IPS-20b (cell line): ENCODE measurements at regions not wholly inside any gene's neighbourhood (a gene's known extent, or its start where the extent isn't known, plus 50 kb on each side); places are given as distances from the start of the nearest gene placed in this dataset.
"Not testable (repeated sequence)": the region's sequence is repeated elsewhere in the genome, so short reads cannot be mapped to it uniquely, and the experiment has no call there.

Experiments used
- H3K27ac ChIP-seq: one replicate; pipeline ENCODE4 v1.5.1; 2013; ENCODE audit warnings: low read length
- H3K27me3 ChIP-seq: 2 replicates; pipeline ENCODE4 v1.6.1; 2013; ENCODE audit warnings: mild to moderate bottlenecking, low read length, inconsistent platforms; ENCODE audit not compliant: insufficient read depth
- H3K36me3 ChIP-seq: 2 replicates; pipeline ENCODE4 v1.6.1; 2013; ENCODE audit warnings: low read depth, mild to moderate bottlenecking, inconsistent platforms, low read length, moderate library complexity; ENCODE audit not compliant: insufficient read depth
- H3K4me1 ChIP-seq: 2 replicates; pipeline ENCODE4 v1.6.1; 2013; ENCODE audit warnings: mild to moderate bottlenecking, control low read depth, inconsistent platforms, low read length, moderate library complexity; ENCODE audit not compliant: insufficient read depth
- H3K4me3 ChIP-seq: 2 replicates; pipeline ENCODE4 v1.5.1; 2013; ENCODE audit warnings: mild to moderate bottlenecking, low read length, inconsistent platforms
- H3K9ac ChIP-seq: 2 replicates; pipeline ENCODE4 v1.6.1; 2013; ENCODE audit warnings: low read depth, mild to moderate bottlenecking, inconsistent platforms, low read length, moderate library complexity
- H3K9me3 ChIP-seq: 2 replicates; pipeline ENCODE4 v1.6.1; 2013; ENCODE audit warnings: mild to moderate bottlenecking, low read depth, low read length, inconsistent platforms; ENCODE audit not compliant: insufficient read depth

DNA sequence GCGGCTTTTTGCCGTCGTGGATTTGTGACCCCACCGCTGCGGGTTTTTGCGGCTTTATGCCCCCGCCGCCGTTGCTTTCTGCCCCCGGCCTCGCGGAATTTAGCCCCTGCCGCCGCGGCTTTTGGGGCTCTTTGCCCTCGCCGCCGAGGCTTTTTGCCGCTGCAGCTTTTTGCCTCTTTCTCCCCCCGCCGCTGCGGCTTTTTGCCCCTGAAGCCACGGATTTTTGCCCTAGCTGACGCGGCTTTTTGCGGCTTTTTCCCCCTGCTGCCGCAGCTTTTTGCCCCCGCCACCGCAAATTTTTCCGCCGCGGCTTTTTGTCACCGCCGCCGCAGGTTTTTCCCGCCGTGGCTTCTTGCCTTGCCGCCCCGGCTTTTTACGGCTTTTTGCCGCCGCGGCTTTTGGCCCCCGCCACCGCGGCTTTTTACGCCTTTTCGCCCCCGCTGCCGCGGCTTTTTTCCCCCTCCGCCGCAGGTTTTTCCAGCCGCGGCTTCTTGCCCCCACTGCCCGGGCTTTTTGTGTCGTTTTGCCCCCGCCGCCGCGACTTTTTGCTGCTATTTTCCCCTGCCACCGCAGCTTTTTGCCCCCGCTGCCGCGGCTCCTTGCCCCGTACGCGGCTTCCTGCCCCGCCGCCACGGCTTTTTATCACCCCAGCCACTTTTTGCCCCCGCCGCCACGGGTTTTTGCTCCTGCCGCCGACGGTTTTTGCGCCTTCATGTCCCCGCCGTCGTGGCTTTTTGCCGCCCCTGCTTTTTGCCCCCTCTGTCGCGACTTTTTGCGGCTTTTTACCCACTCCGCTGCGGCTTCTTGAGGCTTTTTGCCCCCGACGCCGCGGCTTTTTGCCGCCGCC, 3933.6 kb downstream of the SRGAP2C start:
- Histone ChIP-seq H3K27ac (no peak overlapping the region), H3K9me3 (peaks cover 36% of the 10 kb centered on the region), H3K9ac (no peak overlapping the region), H3K4me1 (no peaks in the 10 kb centered on the region), H3K4me3 (no peak overlapping the region), H3K27me3 (no peaks in the 10 kb centered on the region), H3K36me3 (no peaks in the 10 kb centered on the region)

DNA sequence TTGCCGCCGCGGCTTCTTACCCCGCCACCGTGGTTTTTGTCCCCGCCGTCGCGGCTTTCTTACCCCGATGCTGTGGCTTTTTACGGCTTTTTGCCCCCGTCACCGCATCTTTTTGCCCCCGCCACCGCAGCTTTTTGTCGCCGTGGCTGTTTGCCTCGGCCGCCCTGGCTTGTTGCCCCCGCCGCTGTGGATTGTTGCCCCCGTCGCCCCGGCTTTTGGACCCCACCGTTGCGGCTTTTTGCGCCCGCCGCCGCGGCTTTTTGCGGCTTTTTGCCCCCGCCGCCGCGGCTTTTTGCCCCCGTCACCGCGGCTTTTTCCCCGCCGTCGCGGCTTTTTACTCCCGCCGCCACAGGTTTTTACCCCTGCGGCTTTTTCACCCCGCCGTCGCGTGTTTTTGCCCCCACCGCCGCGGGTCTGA, 3934.3 kb downstream of the SRGAP2C start:
- H3K9me3 ChIP-seq: peaks cover 43% of the 10 kb centered on the region
- H3K4me3 ChIP-seq: no peak overlapping the region
- H3K27ac ChIP-seq: no peak overlapping the region
- no peaks in the 10 kb centered on the region for H3K27me3 ChIP-seq
- no peak overlapping the region for H3K9ac ChIP-seq
- no peaks in the 10 kb centered on the region for H3K4me1 ChIP-seq
- H3K36me3 ChIP-seq: no peaks in the 10 kb centered on the region

DNA sequence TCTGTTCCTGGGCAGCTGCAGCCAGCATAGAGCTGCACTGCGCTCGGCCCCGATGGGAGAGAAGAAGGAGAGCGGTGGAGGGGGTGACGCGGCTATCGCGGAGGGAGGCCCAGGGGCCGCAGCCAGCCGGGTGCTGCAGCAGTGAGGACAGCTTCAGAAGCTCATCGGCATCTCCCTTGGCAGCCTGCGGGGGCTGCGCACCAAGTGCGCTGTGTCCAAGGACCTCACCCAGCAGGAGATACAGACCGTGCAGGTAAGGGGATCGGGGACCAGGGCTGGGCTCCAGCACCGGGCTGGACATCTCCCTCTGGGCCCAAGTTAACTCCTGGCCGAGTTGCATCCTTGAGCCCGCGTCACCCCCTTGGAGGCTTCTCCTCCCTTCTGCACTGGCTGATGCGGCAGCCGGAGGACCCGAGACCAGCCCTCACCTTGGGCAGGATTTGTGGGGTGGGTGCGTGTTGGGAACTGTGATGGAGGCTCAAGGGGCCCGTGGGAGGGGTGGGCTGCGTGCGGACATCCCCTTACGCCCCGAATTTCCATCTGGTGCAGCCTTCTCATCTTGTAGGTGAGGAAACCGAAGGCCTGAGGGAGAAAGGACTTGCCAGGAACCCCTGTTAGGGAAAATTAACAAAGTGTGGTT, 3934.9 kb downstream of the SRGAP2C start:
- not testable (repeated sequence) for H3K9ac ChIP-seq, H3K4me3 ChIP-seq, H3K27ac ChIP-seq, H3K36me3 ChIP-seq, H3K4me1 ChIP-seq, H3K27me3 ChIP-seq
- peaks cover 48% of the 10 kb centered on the region for H3K9me3 ChIP-seq

DNA sequence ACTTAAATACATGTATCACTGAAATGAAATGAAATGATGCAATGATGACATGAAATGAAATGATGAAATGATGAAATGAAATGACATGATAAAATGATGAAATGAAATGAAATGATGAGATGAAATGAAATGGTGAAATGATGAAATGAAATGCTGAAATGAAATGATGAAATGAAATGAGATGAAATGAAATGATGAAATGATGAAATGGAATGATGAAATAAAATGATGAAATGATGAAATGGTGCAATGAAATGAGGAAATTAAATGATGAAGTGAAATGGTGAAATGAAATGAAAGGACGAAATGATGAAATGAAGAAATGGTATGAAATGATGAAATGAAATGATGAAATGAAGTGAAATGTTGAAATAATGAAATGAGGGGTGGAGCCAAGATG, 3937.8 kb downstream of the SRGAP2C start:
- H3K27me3 ChIP-seq, H3K36me3 ChIP-seq, H3K9ac ChIP-seq, H3K4me3 ChIP-seq, H3K27ac ChIP-seq, H3K4me1 ChIP-seq: not testable (repeated sequence)
- peaks cover 42% of the 10 kb centered on the region for H3K9me3 ChIP-seq
